H9 (cell line): ENCODE measurements at regions not wholly inside any gene's neighbourhood (a gene's known extent, or its start where the extent isn't known, plus 50 kb on each side); places are given as distances from the start of the nearest gene placed in this dataset.

ENCODE experiments used
- DNase-seq: peaks from one replicate; pipeline ENCODE4 v3.0.0-alpha.2; 2017
- H2AFZ ChIP-seq: one replicate; pipeline ENCODE4 v1.6.1; 2013; ENCODE audit warnings: mild to moderate bottlenecking, low read length, control low read depth, moderate library complexity
- H2AK5ac ChIP-seq: 2 replicates; pipeline ENCODE4 v1.6.1; 2013; ENCODE audit warnings: low read length, control low read depth, mixed read lengths; ENCODE audit not compliant: insufficient read length
- H2BK120ac ChIP-seq: one replicate; pipeline ENCODE4 v1.6.1; 2013; ENCODE audit warnings: low read depth, mild to moderate bottlenecking, low read length, control low read depth, inconsistent platforms; ENCODE audit not compliant: poor library complexity, severe bottlenecking
- H2BK12ac ChIP-seq: 2 replicates; pipeline ENCODE4 v1.6.1; 2013; ENCODE audit warnings: low read length, control low read depth, mixed read lengths, low read depth; ENCODE audit not compliant: insufficient read length
- H2BK15ac ChIP-seq: 2 replicates; pipeline ENCODE4 v1.6.1; 2013; ENCODE audit warnings: low read depth, low read length, control low read depth
- H2BK20ac ChIP-seq: one replicate; pipeline ENCODE4 v1.6.1; 2013; ENCODE audit warnings: low read depth, mild to moderate bottlenecking, low read length, control low read depth, inconsistent platforms; ENCODE audit not compliant: poor library complexity, severe bottlenecking
- H2BK5ac ChIP-seq: 2 replicates; pipeline ENCODE4 v1.6.1; 2013; ENCODE audit warnings: low read length, control low read depth, mixed read lengths; ENCODE audit not compliant: insufficient read length
- H3K14ac ChIP-seq: 2 replicates; pipeline ENCODE4 v1.6.1; 2013; ENCODE audit warnings: low read length, control low read depth; ENCODE audit not compliant: insufficient read depth
- H3K18ac ChIP-seq: 2 replicates; pipeline ENCODE4 v1.6.1; 2013; ENCODE audit warnings: low read depth, mild to moderate bottlenecking, mixed read lengths, low read length, control low read depth; ENCODE audit not compliant: insufficient read length
- H3K23ac ChIP-seq: 2 replicates; pipeline ENCODE4 v1.6.1; 2013; ENCODE audit warnings: low read length, control low read depth, mixed read lengths, low read depth; ENCODE audit not compliant: insufficient read length
- H3K23me2 ChIP-seq: 2 replicates; pipeline ENCODE4 v1.6.1; 2013; ENCODE audit warnings: low read depth, mild to moderate bottlenecking, mixed read lengths, low read length, control low read depth; ENCODE audit not compliant: insufficient read length, poor library complexity, severe bottlenecking
- H3K27ac ChIP-seq: 2 replicates; pipeline ENCODE4 v1.5.1; 2013; ENCODE audit warnings: low read length, control low read depth, mixed read lengths, low read depth; ENCODE audit not compliant: insufficient read length
- H3K27me3 ChIP-seq: 2 replicates; pipeline ENCODE4 v1.6.1; 2013; ENCODE audit warnings: low read length, control low read depth, inconsistent platforms; ENCODE audit not compliant: insufficient read depth
- H3K4ac ChIP-seq: 2 replicates; pipeline ENCODE4 v1.6.1; 2013; ENCODE audit warnings: low read depth, mild to moderate bottlenecking, control low read depth, inconsistent platforms, low read length, moderate library complexity
- H3K4me1 ChIP-seq: 2 replicates; pipeline ENCODE4 v1.6.1; 2013; ENCODE audit warnings: low read length, control low read depth, inconsistent platforms; ENCODE audit not compliant: insufficient read depth
- H3K4me2 ChIP-seq: 2 replicates; pipeline ENCODE4 v1.6.1; 2013; ENCODE audit warnings: low read length, control low read depth, mixed read lengths; ENCODE audit not compliant: insufficient read length, insufficient read depth
- H3K56ac ChIP-seq: 2 replicates; pipeline ENCODE4 v1.6.1; 2013; ENCODE audit warnings: low read depth, mild to moderate bottlenecking, mixed read lengths, low read length, control low read depth; ENCODE audit not compliant: insufficient read length
- H3K79me1 ChIP-seq: 2 replicates; pipeline ENCODE4 v1.6.1; 2013; ENCODE audit warnings: low read depth, mild to moderate bottlenecking, moderate library complexity, low read length, control low read depth, inconsistent platforms; ENCODE audit not compliant: insufficient read depth, poor library complexity, severe bottlenecking
- H3K79me2 ChIP-seq: 2 replicates; pipeline ENCODE4 v1.6.1; 2013; ENCODE audit warnings: low read length, control low read depth, inconsistent platforms; ENCODE audit not compliant: insufficient read depth
- H3K9ac ChIP-seq: 2 replicates; pipeline ENCODE4 v1.6.1; 2013; ENCODE audit warnings: low read length, control low read depth, mixed read lengths; ENCODE audit not compliant: insufficient read length; ENCODE audit errors: extremely low read depth
- H3K9me3 ChIP-seq: one replicate; pipeline ENCODE4 v1.6.1; 2013; ENCODE audit warnings: low read depth, low read length, inconsistent platforms; ENCODE audit not compliant: control insufficient read depth
- H3T11ph ChIP-seq: one replicate; pipeline ENCODE4 v1.6.1; 2013; ENCODE audit warnings: mild to moderate bottlenecking, low read length, control low read depth, inconsistent platforms
- H4K20me1 ChIP-seq: one replicate; pipeline ENCODE4 v1.6.1; 2013; ENCODE audit not compliant: control insufficient read depth, insufficient read length, insufficient read depth
- H4K5ac ChIP-seq: 2 replicates; pipeline ENCODE4 v1.6.1; 2013; ENCODE audit warnings: low read depth, mild to moderate bottlenecking, mixed read lengths, low read length, control low read depth; ENCODE audit not compliant: insufficient read length
- H4K8ac ChIP-seq: replicated peaks from 2 replicates; pipeline ENCODE4 v1.6.1; 2013; ENCODE audit warnings: low read length, control low read depth, mixed read lengths, low read depth; ENCODE audit not compliant: insufficient read length
- H4K91ac ChIP-seq: 2 replicates; pipeline ENCODE4 v1.6.1; 2013; ENCODE audit warnings: low read depth, mild to moderate bottlenecking, moderate library complexity, mixed read lengths, low read length, control low read depth; ENCODE audit not compliant: insufficient read length
- H3K27ac Mint-ChIP-seq, 3 experiments: 2 replicates in 2 of 3; 3 replicates in 1 of 3; pipeline ENCODE4 v1.8.0; 2020 to 2021; ENCODE audit warnings: mixed read lengths in 3 of 3, mild to moderate bottlenecking in 1 of 3, moderate library complexity in 1 of 3
- H3K27me3 Mint-ChIP-seq: 2 replicates; pipeline ENCODE4 v1.8.0; 2021; ENCODE audit warnings: low read depth, mild to moderate bottlenecking, moderate library complexity, mixed read lengths
- H3K36me3 Mint-ChIP-seq, 3 experiments: 2 replicates in 2 of 3; 3 replicates in 1 of 3; pipeline ENCODE4 v1.8.0; 2020 to 2021; ENCODE audit warnings: low read depth in 3 of 3, mixed read lengths in 3 of 3; ENCODE audit not compliant: insufficient read depth in 1 of 3
- H3K4me1 Mint-ChIP-seq, 2 experiments: 2 replicates each; pipeline ENCODE4 v1.8.0; 2020; ENCODE audit warnings: mixed read lengths in 2 of 2
- H3K4me3 Mint-ChIP-seq, 2 experiments: 2 replicates in 1 of 2; 3 replicates in 1 of 2; pipeline ENCODE4 v1.8.0; 2020 to 2021; ENCODE audit warnings: mild to moderate bottlenecking in 2 of 2, mixed read lengths in 2 of 2, moderate library complexity in 1 of 2
- H3K9me3 Mint-ChIP-seq, 2 experiments: 2 replicates in 1 of 2; 3 replicates in 1 of 2; pipeline ENCODE4 v1.8.0; 2020; ENCODE audit warnings: mild to moderate bottlenecking in 2 of 2, mixed read lengths in 2 of 2, moderate library complexity in 1 of 2
- CTCF ChIP-seq: fragments of 200-600 bp; sonication (generic); conservative IDR thresholded peaks from 3 replicates; pipeline ENCODE4 v1.8.0; 2021; ENCODE audit warnings: antibody characterized with exemption, mild to moderate bottlenecking
- WGBS: extraction: QIAGEN DNeasy Blood & Tissue Kit; methylation state at CpG from one replicate; pipeline ENCODE4 v1.1.7; 2013; ENCODE audit warnings: missing lambda C conversion rate, low lambda C conversion rate, mixed read lengths; ENCODE audit not compliant: insufficient read length; ENCODE audit errors: extremely low coverage; 5-methylcytosine and 5-hydroxymethylcytosine counted together

- Histone ChIP-seq H3K27me3 (no peaks in the 10 kb centered on the region), H3K9me3 (no peaks in the 10 kb centered on the region), H3K79me2 (no peaks in the 10 kb centered on the region), H4K20me1 (no peaks in the 10 kb centered on the region), H3K4me2 (no peak overlapping the region), H3K56ac (no peak overlapping the region), H3K18ac (no peak overlapping the region), H2BK20ac (no peak overlapping the region), H3K23ac (no peak overlapping the region), H2BK5ac (no peak overlapping the region), H2BK15ac (no peak overlapping the region), H2AFZ (no peak overlapping the region), H3K79me1 (no peaks in the 10 kb centered on the region), H3K14ac (no peak overlapping the region), H3K23me2 (no peaks in the 10 kb centered on the region), H3K9ac (no peak overlapping the region), H4K5ac (no peak overlapping the region), H2BK120ac (no peak overlapping the region), H2BK12ac (no peak overlapping the region), H3T11ph (no peak overlapping the region), H3K27ac (no peak overlapping the region), H2AK5ac (no peak overlapping the region), H4K8ac (no peak overlapping the region), H4K91ac (no peak overlapping the region), H3K4me1 (no peaks in the 10 kb centered on the region), H3K4ac (no peak overlapping the region)
- H3K27ac Mint-ChIP-seq, result no peak overlapping the region
- H3K4me3 Mint-ChIP-seq, result no peak overlapping the region
- no peaks in the 10 kb centered on the region for H3K4me1 Mint-ChIP-seq
- TF ChIP-seq CTCF, result no peak
- peaks cover 3 to 5% of the 10 kb centered on the region in 2 experiments; a peak in 4 of 5 replicates for H3K9me3 Mint-ChIP-seq
- no CpG with 5 or more reads among the region's 7 CpGs for WGBS
- DNase-seq, result no peak
- peaks cover 0 to 5% (median 0%) of the 10 kb centered on the region in 3 experiments; a peak in 5 of 7 replicates for H3K36me3 Mint-ChIP-seq
- H3K27me3 Mint-ChIP-seq, result no peaks in the 10 kb centered on the region
Measured at GRCh38 chr7:68371985-68372384, 1226.3 kb upstream of the AUTS2 start.
